ENCODE measurements at regions not wholly inside any gene's neighbourhood (a gene's known extent, or its start where the extent isn't known, plus 50 kb on each side); places are given as distances from the start of the nearest gene placed in this dataset.

- H3K27me3 ChIP-seq (ENCODE audit: control insufficient read depth, insufficient read depth, low read length), result no peaks in the 10 kb centered on the region
- H3K4me3 ChIP-seq (ENCODE audit: low read depth, low read length), result no peak overlapping the region
- H3K27ac ChIP-seq (ENCODE audit: low read depth, low read length), result no peak overlapping the region
- no peaks in the 10 kb centered on the region for H3K9me3 ChIP-seq (ENCODE audit: control insufficient read depth, insufficient read depth, low read length)
- no peak for TF ChIP-seq CTCF (IDR thresholded peaks at IDR 0.05; ENCODE audit: low read depth, low read length)
- CTCF ChIA-PET, result no interaction called here
- DNase-seq (ENCODE audit: low read depth, low spot score), result no peak
- POLR2A ChIA-PET, result no interaction called here
These were observed 218.5 kb downstream of the RPS29 start for GRCh38 chr14:49367696-49368095.

DNA sequence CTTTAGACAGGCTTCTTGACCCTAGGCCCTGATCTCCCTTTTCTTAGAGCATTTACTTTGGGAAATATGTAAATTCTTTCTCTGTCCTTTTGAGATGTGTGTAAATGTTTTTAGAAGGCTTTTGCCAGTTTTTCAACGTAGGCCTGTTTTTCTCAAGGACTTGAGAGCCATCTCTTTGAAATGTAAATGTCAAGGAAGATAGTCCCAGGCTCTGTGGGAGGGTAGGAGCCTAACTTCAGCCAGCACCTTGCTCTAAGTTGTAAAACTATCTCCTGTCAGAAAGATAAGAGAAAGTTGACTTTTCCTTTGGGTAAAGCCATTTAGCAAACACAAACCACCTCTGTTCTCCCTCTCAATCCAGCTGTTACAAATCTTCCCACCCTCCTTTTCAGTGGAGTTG is 219.8 kb downstream of the RPS29 start:
- TF ChIP-seq CTCF (IDR thresholded peaks at IDR 0.05; ENCODE audit: low read depth, low read length), result no peak
- ChIA-PET CTCF (no interaction called here), POLR2A (no interaction called here)
- no peak for DNase-seq (ENCODE audit: low read depth, low spot score)
- Histone ChIP-seq H3K9me3 (ENCODE audit: control insufficient read depth, insufficient read depth, low read length) (no peaks in the 10 kb centered on the region), H3K27ac (ENCODE audit: low read depth, low read length) (no peak overlapping the region), H3K27me3 (ENCODE audit: control insufficient read depth, insufficient read depth, low read length) (no peaks in the 10 kb centered on the region), H3K4me3 (ENCODE audit: low read depth, low read length) (no peak overlapping the region)

GRCh38 chr14:49364752-49365117 is 221.4 kb downstream of the RPS29 start:
- H3K9me3 ChIP-seq (ENCODE audit: control insufficient read depth, insufficient read depth, low read length), result no peaks in the 10 kb centered on the region
- ChIA-PET POLR2A (no interaction called here), CTCF (no interaction called here)
- H3K27ac ChIP-seq (ENCODE audit: low read depth, low read length), result no peak overlapping the region
- DNase-seq (ENCODE audit: low read depth, low spot score), result no peak
- no peak overlapping the region for H3K4me3 ChIP-seq (ENCODE audit: low read depth, low read length)
- H3K27me3 ChIP-seq (ENCODE audit: control insufficient read depth, insufficient read depth, low read length), result no peaks in the 10 kb centered on the region
- TF ChIP-seq CTCF (IDR thresholded peaks at IDR 0.05; ENCODE audit: low read depth, low read length), result no peak

GRCh38 chr14:49363821-49364751 is 222.1 kb downstream of the RPS29 start:
- ChIA-PET CTCF (no interaction called here), POLR2A (no interaction called here)
- Histone ChIP-seq H3K9me3 (ENCODE audit: control insufficient read depth, insufficient read depth, low read length) (no peaks in the 10 kb centered on the region), H3K27me3 (ENCODE audit: control insufficient read depth, insufficient read depth, low read length) (no peaks in the 10 kb centered on the region), H3K4me3 (ENCODE audit: low read depth, low read length) (no peak overlapping the region), H3K27ac (ENCODE audit: low read depth, low read length) (no peak overlapping the region)
- no peak for DNase-seq (ENCODE audit: low read depth, low spot score)
- no peak for TF ChIP-seq CTCF (IDR thresholded peaks at IDR 0.05; ENCODE audit: low read depth, low read length)

- ChIA-PET POLR2A (no interaction called here), CTCF (no interaction called here)
- TF ChIP-seq CTCF (IDR thresholded peaks at IDR 0.05; ENCODE audit: low read depth, low read length), result no peak
- Histone ChIP-seq H3K9me3 (ENCODE audit: control insufficient read depth, insufficient read depth, low read length) (no peaks in the 10 kb centered on the region), H3K4me3 (ENCODE audit: low read depth, low read length) (no peak overlapping the region), H3K27me3 (ENCODE audit: control insufficient read depth, insufficient read depth, low read length) (no peaks in the 10 kb centered on the region), H3K27ac (ENCODE audit: low read depth, low read length) (no peak overlapping the region)
- no peak for DNase-seq (ENCODE audit: low read depth, low spot score)
These were observed 223.3 kb downstream of the RPS29 start for GRCh38 chr14:49362916-49363315.

Measured in AG04450 (cell line).